Panc1 (cell line): ENCODE measurements at regions not wholly inside any gene's neighbourhood (a gene's known extent, or its start where the extent isn't known, plus 50 kb on each side); places are given as distances from the start of the nearest gene placed in this dataset.

Experiments
- ATAC-seq: fragments of 200-7000 bp; cut with Tn5 transposase; 2 replicates; pipeline ENCODE4 v1.9.1; 2020; ENCODE audit warnings: mild to moderate bottlenecking, moderate library complexity
- BruUV-seq: library from RNA; stranded (reverse); fragments of 400-500 nt; replicated peaks from 2 replicates; lab custom pipeline; 2021; lab: Mats Ljungman, UMichigan
- CTCF ChIA-PET: fragments of 300-600 bp; sonication (Branson Sonifier 250); formaldehyde crosslinking; loops from one replicate; lab custom pipeline; 2022; ENCODE audit warnings: antibody characterized with exemption; lab: Charles Lee
- POLR2A ChIA-PET: fragments of 300-600 bp; sonication (Branson Sonifier 250); formaldehyde crosslinking; loops from one replicate; lab custom pipeline; 2022; ENCODE audit warnings: antibody characterized with exemption; lab: Charles Lee
- DNase-seq: peaks from one replicate; pipeline ENCODE4 v3.0.0-alpha.2; 2010; ENCODE audit warnings: low read depth, low spot score
- H3K27ac ChIP-seq: 2 replicates; pipeline ENCODE4 v1.5.1; 2011; ENCODE audit warnings: mild to moderate bottlenecking, low read length, inconsistent platforms
- H3K27me3 ChIP-seq: fragments of 200-500 bp; sonication (Bioruptor generic); 2 replicates; pipeline ENCODE4 v1.6.0; 2014; ENCODE audit warnings: low read length, inconsistent platforms; ENCODE audit not compliant: control insufficient read depth, insufficient read depth
- H3K36me3 ChIP-seq: fragments of 200-500 bp; sonication (Bioruptor generic); 2 replicates; pipeline ENCODE4 v1.5.1; 2014; ENCODE audit warnings: inconsistent platforms, mild to moderate bottlenecking, low read length, moderate library complexity; ENCODE audit not compliant: control insufficient read depth, insufficient read depth
- H3K4me1 ChIP-seq: 2 replicates; pipeline ENCODE4 v1.5.1; 2011; ENCODE audit warnings: inconsistent platforms, mild to moderate bottlenecking, low read length, moderate library complexity; ENCODE audit not compliant: control insufficient read depth, insufficient read depth
- H3K4me3 ChIP-seq, 2 experiments: 2 replicates each; pipeline ENCODE4 v1.5.1; 2011 to 2012; ENCODE audit warnings: low read depth in 2 of 2, low read length in 2 of 2, mild to moderate bottlenecking in 2 of 2, inconsistent platforms in 1 of 2, moderate library complexity in 1 of 2
- H3K9me3 ChIP-seq: fragments of 200-500 bp; sonication (Bioruptor generic); 2 replicates; pipeline ENCODE4 v1.5.1; 2014; ENCODE audit warnings: low read depth, mild to moderate bottlenecking, inconsistent platforms, low read length, moderate library complexity; ENCODE audit not compliant: control insufficient read depth, insufficient read depth
- CTCF ChIP-seq: fragments of 450-650 bp; IDR thresholded peaks from 2 replicates; pipeline ENCODE4 v1.5.1; 2017; ENCODE audit warnings: mild to moderate bottlenecking
- POLR2AphosphoS5 ChIP-seq: IDR thresholded peaks from 2 replicates; pipeline ENCODE4 v1.6.1; 2012; ENCODE audit warnings: mild to moderate bottlenecking, low read depth, low read length, moderate library complexity
- SIN3A ChIP-seq: IDR thresholded peaks from 2 replicates; pipeline ENCODE4 v1.6.1; 2012; ENCODE audit warnings: low read depth, mild to moderate bottlenecking, low read length, moderate library complexity, borderline replicate concordance; ENCODE audit not compliant: insufficient read depth
- TCF7L2 ChIP-seq: IDR thresholded peaks from 2 replicates; pipeline ENCODE4 v1.6.1; 2011; ENCODE audit warnings: mild to moderate bottlenecking, low read depth, low read length, inconsistent platforms
- in situ Hi-C: cut with HindIII; loops from 2 replicates; pipeline ENCODE4 v1.10.0; 2016; ENCODE audit warnings: low sequenced_read_pairs, low pct_unique_long_range_greater_than_20kb
- intact Hi-C: fragments of 100-400 bp; cut with micrococcal nuclease; formaldehyde crosslinking; loops from one replicate; pipeline ENCODE4 v1.10.0; 2022; ENCODE audit not compliant: unreplicated experiment
- TF ChIP-seq, protein P1 (sequence below), 2 experiments: IDR thresholded peaks; 2 replicates each; pipeline ENCODE4 v1.6.1; 2011 to 2012; ENCODE audit warnings: low read depth in 2 of 2, control low read depth in 1 of 2, low read length in 1 of 2, mild to moderate bottlenecking in 1 of 2, moderate library complexity in 1 of 2; ENCODE audit not compliant: insufficient read depth in 1 of 2

GRCh38 chr1:98005326-98006010 is 84.6 kb upstream of the DPYD start:
- in situ Hi-C loops (no loop called here), intact Hi-C loops (no loop called here)
- Histone ChIP-seq H3K27ac (no peak overlapping the region), H3K36me3 (no peaks in the 10 kb centered on the region), H3K9me3 (no peaks in the 10 kb centered on the region), H3K27me3 (no peaks in the 10 kb centered on the region), H3K4me3 (no peak overlapping the region), H3K4me1 (no peaks in the 10 kb centered on the region)
- ATAC-seq (no peak), DNase-seq (no peak)
- POLR2A ChIA-PET: no interaction called here
- TF ChIP-seq, protein P1, sequence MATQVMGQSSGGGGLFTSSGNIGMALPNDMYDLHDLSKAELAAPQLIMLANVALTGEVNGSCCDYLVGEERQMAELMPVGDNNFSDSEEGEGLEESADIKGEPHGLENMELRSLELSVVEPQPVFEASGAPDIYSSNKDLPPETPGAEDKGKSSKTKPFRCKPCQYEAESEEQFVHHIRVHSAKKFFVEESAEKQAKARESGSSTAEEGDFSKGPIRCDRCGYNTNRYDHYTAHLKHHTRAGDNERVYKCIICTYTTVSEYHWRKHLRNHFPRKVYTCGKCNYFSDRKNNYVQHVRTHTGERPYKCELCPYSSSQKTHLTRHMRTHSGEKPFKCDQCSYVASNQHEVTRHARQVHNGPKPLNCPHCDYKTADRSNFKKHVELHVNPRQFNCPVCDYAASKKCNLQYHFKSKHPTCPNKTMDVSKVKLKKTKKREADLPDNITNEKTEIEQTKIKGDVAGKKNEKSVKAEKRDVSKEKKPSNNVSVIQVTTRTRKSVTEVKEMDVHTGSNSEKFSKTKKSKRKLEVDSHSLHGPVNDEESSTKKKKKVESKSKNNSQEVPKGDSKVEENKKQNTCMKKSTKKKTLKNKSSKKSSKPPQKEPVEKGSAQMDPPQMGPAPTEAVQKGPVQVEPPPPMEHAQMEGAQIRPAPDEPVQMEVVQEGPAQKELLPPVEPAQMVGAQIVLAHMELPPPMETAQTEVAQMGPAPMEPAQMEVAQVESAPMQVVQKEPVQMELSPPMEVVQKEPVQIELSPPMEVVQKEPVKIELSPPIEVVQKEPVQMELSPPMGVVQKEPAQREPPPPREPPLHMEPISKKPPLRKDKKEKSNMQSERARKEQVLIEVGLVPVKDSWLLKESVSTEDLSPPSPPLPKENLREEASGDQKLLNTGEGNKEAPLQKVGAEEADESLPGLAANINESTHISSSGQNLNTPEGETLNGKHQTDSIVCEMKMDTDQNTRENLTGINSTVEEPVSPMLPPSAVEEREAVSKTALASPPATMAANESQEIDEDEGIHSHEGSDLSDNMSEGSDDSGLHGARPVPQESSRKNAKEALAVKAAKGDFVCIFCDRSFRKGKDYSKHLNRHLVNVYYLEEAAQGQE (IDR thresholded peaks at IDR 0.05; ENCODE audit: insufficient read depth in 1 of 2, low read depth in 2 of 2, low read length in 1 of 2): no peak
- TF ChIP-seq TCF7L2 (no peak), CTCF (no peak), SIN3A (no peak), POLR2AphosphoS5 (no peak)
- CTCF ChIA-PET: no interaction called here
- no TSS peak for BruUV-seq

DNA sequence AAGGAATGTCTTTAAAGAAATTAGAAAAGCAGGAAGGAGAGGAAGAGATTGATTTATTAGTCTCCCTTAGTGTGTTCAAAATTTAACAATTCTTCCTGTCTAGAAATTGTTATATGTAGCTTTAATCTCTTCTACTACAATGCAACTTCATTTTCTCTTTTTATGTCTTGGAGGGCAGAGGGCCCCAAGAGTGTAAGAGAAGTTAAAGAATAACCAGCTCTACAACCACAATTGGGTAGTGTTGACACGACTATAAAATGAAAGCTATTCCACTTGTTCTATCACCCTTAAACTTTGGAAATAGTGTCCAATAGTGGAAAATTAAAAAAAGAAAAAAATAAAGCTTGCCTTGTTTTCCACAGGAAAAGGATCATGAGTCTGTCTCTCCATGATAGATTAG is 82.6 kb upstream of the DPYD start:
- no TSS peak for BruUV-seq
- ATAC-seq (no peak), DNase-seq (no peak)
- Histone ChIP-seq H3K36me3 (no peaks in the 10 kb centered on the region), H3K4me1 (no peaks in the 10 kb centered on the region), H3K27me3 (no peaks in the 10 kb centered on the region), H3K27ac (no peak overlapping the region), H3K9me3 (no peaks in the 10 kb centered on the region), H3K4me3 (no peak overlapping the region)
- CTCF ChIA-PET: no interaction called here
- TF ChIP-seq SIN3A (no peak), TCF7L2 (no peak), POLR2AphosphoS5 (no peak), CTCF (no peak)
- TF ChIP-seq, protein P1 (IDR thresholded peaks at IDR 0.05; ENCODE audit: insufficient read depth in 1 of 2, low read depth in 2 of 2, low read length in 1 of 2): no peak
- intact Hi-C loops (no loop called here), in situ Hi-C loops (no loop called here)
- POLR2A ChIA-PET: no interaction called here
